ENCODE measurements at regions not wholly inside any gene's neighbourhood (a gene's known extent, or its start where the extent isn't known, plus 50 kb on each side); places are given as distances from the start of the nearest gene placed in this dataset.

DNA sequence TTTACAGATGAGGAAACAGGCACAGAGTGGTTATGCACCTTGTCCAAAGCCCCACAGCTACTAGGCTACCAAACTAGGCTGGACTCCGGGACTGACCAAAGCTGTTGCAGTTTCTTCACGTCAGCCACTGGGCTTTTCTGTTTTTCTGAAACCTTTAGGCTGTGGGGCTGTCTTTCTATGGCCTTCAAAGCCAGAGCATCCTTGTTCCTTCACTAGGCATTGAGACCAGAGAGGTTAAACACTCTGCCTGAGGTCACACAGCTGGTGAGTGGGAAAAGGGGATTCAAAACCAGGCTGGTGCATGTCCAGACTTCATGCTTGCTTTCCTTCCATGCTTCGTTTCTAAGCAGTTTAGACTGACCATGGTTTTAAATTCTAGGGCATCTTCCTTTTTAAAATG is 97.5 kb upstream of the KCNG1 start:
- ChIA-PET POLR2A (no interaction called here), CTCF (interaction anchor here (1.3 kb wide), 1 partner anchor 35 kb away, joined by 3 read pairs; no protein-coding TSS in a partner anchor)
- TF ChIP-seq, protein P1, sequence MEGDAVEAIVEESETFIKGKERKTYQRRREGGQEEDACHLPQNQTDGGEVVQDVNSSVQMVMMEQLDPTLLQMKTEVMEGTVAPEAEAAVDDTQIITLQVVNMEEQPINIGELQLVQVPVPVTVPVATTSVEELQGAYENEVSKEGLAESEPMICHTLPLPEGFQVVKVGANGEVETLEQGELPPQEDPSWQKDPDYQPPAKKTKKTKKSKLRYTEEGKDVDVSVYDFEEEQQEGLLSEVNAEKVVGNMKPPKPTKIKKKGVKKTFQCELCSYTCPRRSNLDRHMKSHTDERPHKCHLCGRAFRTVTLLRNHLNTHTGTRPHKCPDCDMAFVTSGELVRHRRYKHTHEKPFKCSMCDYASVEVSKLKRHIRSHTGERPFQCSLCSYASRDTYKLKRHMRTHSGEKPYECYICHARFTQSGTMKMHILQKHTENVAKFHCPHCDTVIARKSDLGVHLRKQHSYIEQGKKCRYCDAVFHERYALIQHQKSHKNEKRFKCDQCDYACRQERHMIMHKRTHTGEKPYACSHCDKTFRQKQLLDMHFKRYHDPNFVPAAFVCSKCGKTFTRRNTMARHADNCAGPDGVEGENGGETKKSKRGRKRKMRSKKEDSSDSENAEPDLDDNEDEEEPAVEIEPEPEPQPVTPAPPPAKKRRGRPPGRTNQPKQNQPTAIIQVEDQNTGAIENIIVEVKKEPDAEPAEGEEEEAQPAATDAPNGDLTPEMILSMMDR (IDR thresholded peaks at IDR 0.05; ENCODE audit: control extremely low read depth, extremely low read depth, low read depth, missing control alignments): no peak
- DNase-seq (ENCODE audit: extremely low spot score): no peak

DNA sequence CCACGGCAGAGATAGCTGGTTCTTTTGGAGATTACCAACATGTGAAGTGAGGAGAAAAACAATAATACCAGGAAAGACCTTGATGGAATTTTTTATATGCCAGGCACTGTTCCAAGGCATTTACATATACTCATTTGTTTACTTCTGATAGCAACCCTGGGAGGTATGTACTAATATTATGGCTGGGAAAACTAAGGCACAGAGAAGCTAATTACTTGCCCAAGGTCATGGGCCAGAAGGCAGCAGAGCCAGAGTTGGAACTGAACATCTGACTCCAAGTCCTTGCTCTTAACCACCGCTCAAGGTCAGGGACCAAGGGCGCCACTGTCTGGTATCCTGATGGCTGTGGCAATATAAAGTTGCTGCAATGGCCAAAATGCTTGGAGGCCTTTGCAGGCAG is 97.0 kb upstream of the KCNG1 start:
- CTCF ChIA-PET: interaction anchor here (1.3 kb wide), 1 partner anchor 34 kb away, joined by 3 read pairs; no protein-coding TSS in a partner anchor

DNA sequence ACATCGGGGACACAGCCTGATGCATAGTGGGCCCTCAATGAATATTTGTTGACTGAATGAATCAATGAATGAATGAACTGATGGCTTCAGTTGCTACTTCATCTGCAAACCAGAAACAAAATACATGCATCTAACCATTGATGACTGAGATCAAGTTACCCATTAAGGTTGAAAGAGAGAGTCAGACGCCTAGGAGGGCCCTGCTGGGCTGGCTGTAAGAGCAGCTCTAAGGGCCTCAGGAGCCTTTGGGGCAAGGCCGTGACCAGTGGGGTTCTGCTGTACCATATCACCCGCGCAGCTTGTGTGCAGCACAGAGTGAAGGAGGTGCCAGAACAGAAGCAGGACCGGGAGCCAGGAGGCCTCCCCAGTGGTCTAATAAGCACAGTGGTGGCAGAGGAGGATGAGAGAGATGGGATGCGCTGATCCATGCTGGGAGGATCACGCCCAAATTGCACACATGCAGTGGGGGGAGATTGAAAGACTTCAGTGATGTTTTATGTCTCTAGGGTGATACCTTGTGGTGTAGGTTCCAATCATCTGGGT is 96.1 kb upstream of the KCNG1 start:
- ChIA-PET CTCF (interaction anchor here (1.3 kb wide), 1 partner anchor 9 kb away, joined by 3 read pairs; no protein-coding TSS in a partner anchor), POLR2A (no interaction called here)
- TF ChIP-seq, protein P1 (IDR thresholded peaks at IDR 0.05; ENCODE audit: control extremely low read depth, extremely low read depth, low read depth, missing control alignments): no peak
- no peak for DNase-seq (ENCODE audit: extremely low spot score)

More for the DNA sequence above, 97.0 kb upstream of the KCNG1 start:
- POLR2A ChIA-PET: no interaction called here
- no peak for DNase-seq (ENCODE audit: extremely low spot score)
- TF ChIP-seq, protein P1 (IDR thresholded peaks at IDR 0.05; ENCODE audit: control extremely low read depth, extremely low read depth, low read depth, missing control alignments): no peak

DNA sequence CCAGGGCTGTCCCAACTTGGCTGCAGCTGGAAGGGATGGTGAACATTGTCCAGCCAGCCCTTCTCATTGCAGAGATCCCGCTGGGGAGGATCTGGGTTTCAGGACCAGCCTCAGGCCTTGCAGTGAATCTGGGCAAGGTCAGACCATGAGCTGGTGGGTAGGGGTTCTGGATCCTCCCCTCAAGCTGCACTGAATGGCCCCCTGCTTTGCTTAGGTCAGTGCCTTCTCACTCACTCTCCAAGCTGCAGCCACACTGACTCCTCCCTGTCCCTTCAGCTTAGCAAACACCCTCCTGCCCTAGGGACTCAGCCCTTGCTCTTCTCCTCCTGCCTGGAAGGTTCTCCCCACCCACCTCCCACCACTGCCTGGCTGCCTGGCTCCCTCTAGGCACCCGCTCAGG is 95.3 kb upstream of the KCNG1 start:
- TF ChIP-seq, protein P1 (IDR thresholded peaks at IDR 0.05; ENCODE audit: control extremely low read depth, extremely low read depth, low read depth, missing control alignments): no peak
- DNase-seq (ENCODE audit: extremely low spot score): no peak
- CTCF ChIA-PET: interaction anchor here (1.3 to 1.6 kb wide), 3 partner anchors 8 to 16 kb away, joined by 3 to 4 read pairs (median 3); no protein-coding TSS in a partner anchor
- POLR2A ChIA-PET: no interaction called here

DNA sequence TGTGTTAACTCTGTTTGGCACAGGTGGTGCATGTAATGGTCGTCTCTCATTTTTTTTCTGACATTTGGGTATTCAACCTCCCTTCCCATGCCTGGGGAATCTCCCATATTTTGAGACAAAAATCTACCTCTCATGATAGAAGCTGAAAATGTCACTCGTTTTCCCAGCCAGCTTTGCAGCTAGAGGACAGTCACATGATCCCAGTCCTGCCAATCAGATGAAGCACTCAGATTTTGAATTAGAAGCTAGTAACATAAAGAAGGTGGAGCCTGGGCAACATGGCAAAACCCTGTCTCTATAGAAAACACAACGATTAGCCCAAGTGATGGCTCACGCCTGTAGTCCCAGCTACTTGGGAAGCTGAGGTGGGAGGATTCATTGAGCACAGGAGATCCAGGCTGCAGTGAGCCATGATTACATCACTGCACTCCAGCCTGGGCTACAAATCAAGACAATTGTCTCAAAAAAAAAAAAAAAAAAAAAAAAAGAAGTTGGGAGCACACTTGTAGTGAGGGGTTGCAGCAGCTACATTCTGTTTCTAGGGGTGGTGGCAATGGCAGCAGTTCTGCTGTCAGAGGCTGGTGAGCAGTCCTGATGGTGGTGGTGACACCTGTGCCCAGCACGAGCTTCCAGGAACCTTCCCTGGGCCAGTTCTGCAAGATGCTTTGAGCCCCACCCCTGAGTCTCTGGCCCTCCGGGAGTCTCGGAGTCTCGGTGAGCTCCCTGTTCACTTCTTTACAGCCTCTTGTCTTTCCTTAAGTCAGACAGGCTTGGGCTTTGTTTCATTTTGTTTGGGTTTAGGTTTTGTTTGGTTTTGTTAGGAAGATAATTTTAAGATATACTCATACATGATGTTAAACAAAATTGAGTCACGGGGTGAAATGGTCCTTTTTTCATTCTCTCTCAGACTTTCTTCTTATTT is 94.1 kb upstream of the KCNG1 start:
- TF ChIP-seq, protein P1 (IDR thresholded peaks at IDR 0.05; ENCODE audit: control extremely low read depth, extremely low read depth, low read depth, missing control alignments): no peak
- ChIA-PET POLR2A (no interaction called here), CTCF (interaction anchor here (1.4 to 1.6 kb wide), 3 partner anchors 9 to 15 kb away, joined by 3 to 4 read pairs (median 3); no protein-coding TSS in a partner anchor)
- no peak for DNase-seq (ENCODE audit: extremely low spot score)

DNA sequence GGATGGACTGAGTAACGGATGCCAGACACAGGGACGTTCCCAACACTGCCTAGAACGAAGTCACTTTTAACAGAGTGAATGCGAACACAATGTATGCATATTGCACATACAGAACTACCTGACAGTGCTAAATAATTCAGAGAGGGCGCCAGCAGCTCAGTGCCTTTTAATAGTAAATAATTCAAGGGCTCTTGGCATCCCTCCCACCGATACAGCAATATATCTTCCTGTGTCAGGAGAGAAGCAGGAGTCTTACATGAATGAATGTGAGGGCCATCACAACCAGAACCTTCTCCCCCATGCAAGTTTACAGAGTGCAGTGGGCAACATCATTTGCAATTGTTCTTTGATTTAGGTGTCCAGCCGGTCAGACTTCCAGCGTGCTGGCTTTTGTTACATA is 88.4 kb upstream of the KCNG1 start:
- DNase-seq (ENCODE audit: extremely low spot score): no peak
- CTCF ChIA-PET: no interaction called here
- POLR2A ChIA-PET: no interaction called here
- TF ChIP-seq, protein P1 (IDR thresholded peaks at IDR 0.05; ENCODE audit: control extremely low read depth, extremely low read depth, low read depth, missing control alignments): no peak
